ENCODE measurements at regions not wholly inside any gene's neighbourhood (a gene's known extent, or its start where the extent isn't known, plus 50 kb on each side); places are given as distances from the start of the nearest gene placed in this dataset.

- Histone ChIP-seq H3K79me2 (ENCODE audit: insufficient read depth, low read length) (no peaks in the 10 kb centered on the region), H3K36me3 (ENCODE audit: insufficient read depth, low read length) (no peaks in the 10 kb centered on the region), H3K4me3 (ENCODE audit: low read depth, low read length, poor library complexity, severe bottlenecking) (no peak overlapping the region), H2AFZ (ENCODE audit: low read length) (no peak overlapping the region), H3K9me3 (ENCODE audit: low read length) (no peaks in the 10 kb centered on the region), H4K20me1 (ENCODE audit: insufficient read depth, low read length) (no peaks in the 10 kb centered on the region), H3K9me2 (ENCODE audit: low read depth, low read length) (no peaks in the 10 kb centered on the region), H3K27ac (ENCODE audit: low read depth, low read length, poor library complexity, severe bottlenecking) (no peak overlapping the region), H3K27me3 (ENCODE audit: insufficient read depth, low read length) (no peaks in the 10 kb centered on the region; the same call in 1 of the 2 replicates), H3F3A (ENCODE audit: insufficient read depth, low read length) (no peaks in the 10 kb centered on the region), H3K9ac (ENCODE audit: low read length) (no peak overlapping the region), H3K4me1 (ENCODE audit: insufficient read depth, low read length, severe bottlenecking) (no peaks in the 10 kb centered on the region), H3K4me2 (ENCODE audit: low read length) (no peak overlapping the region)
- TF ChIP-seq CTCF (IDR thresholded peaks at IDR 0.05; ENCODE audit: low read length) (no peak), EZH2 (IDR thresholded peaks at IDR 0.05; ENCODE audit: borderline replicate concordance, low read length) (no peak)
Measured at GRCh38 chr2:9115229-9115628, 91.4 kb upstream of the ASAP2 start.

- H3K4me1 ChIP-seq (ENCODE audit: insufficient read depth, low read length, severe bottlenecking) = no peaks in the 10 kb centered on the region
Measured at GRCh38 chr2:9114458-9114857, 92.2 kb upstream of the ASAP2 start.

DNA sequence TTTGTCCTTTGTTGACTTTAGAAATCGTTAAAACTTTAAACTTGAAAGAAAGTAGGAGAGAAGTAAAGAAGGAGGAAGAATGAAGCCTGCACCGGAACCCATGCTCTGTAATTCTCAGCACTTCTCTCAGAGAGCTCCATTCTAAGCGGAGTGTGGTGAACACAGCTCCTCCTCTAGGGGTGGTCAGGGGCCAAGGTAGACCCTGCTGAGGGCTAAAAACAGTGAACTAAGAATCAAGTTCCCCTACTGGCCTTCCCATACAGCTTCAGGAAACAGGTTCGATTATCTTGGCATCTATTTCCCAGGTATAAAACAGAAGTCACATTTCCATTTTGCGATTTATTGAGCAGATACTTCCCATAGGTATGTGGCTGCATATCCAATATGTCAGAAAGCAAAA is 92.7 kb upstream of the ASAP2 start:
- Histone ChIP-seq H3K9me3 (ENCODE audit: low read length) (no peaks in the 10 kb centered on the region), H3K27ac (ENCODE audit: low read depth, low read length, poor library complexity, severe bottlenecking) (no peak overlapping the region), H3K4me2 (ENCODE audit: low read length) (no peak overlapping the region), H4K20me1 (ENCODE audit: insufficient read depth, low read length) (no peaks in the 10 kb centered on the region), H3K4me1 (ENCODE audit: insufficient read depth, low read length, severe bottlenecking) (no peaks in the 10 kb centered on the region), H2AFZ (ENCODE audit: low read length) (no peak overlapping the region), H3F3A (ENCODE audit: insufficient read depth, low read length) (no peaks in the 10 kb centered on the region), H3K9me2 (ENCODE audit: low read depth, low read length) (no peaks in the 10 kb centered on the region), H3K36me3 (ENCODE audit: insufficient read depth, low read length) (no peaks in the 10 kb centered on the region), H3K27me3 (ENCODE audit: insufficient read depth, low read length) (no peaks in the 10 kb centered on the region; the same call in 1 of the 2 replicates), H3K4me3 (ENCODE audit: low read depth, low read length, poor library complexity, severe bottlenecking) (no peak overlapping the region), H3K79me2 (ENCODE audit: insufficient read depth, low read length) (no peaks in the 10 kb centered on the region), H3K9ac (ENCODE audit: low read length) (no peak overlapping the region)
- TF ChIP-seq EZH2 (IDR thresholded peaks at IDR 0.05; ENCODE audit: borderline replicate concordance, low read length) (no peak), CTCF (IDR thresholded peaks at IDR 0.05; ENCODE audit: low read length) (no peak)

More at GRCh38 chr2:9114458-9114857, 92.2 kb upstream of the ASAP2 start:
- Histone ChIP-seq H3K27me3 (ENCODE audit: insufficient read depth, low read length) (no peaks in the 10 kb centered on the region; the same call in 1 of the 2 replicates), H3K9me3 (ENCODE audit: low read length) (no peaks in the 10 kb centered on the region), H3K9me2 (ENCODE audit: low read depth, low read length) (no peaks in the 10 kb centered on the region), H3K36me3 (ENCODE audit: insufficient read depth, low read length) (no peaks in the 10 kb centered on the region), H3F3A (ENCODE audit: insufficient read depth, low read length) (no peaks in the 10 kb centered on the region), H3K79me2 (ENCODE audit: insufficient read depth, low read length) (no peaks in the 10 kb centered on the region), H4K20me1 (ENCODE audit: insufficient read depth, low read length) (no peaks in the 10 kb centered on the region), H3K9ac (ENCODE audit: low read length) (no peak overlapping the region), H3K27ac (ENCODE audit: low read depth, low read length, poor library complexity, severe bottlenecking) (no peak overlapping the region), H3K4me3 (ENCODE audit: low read depth, low read length, poor library complexity, severe bottlenecking) (no peak overlapping the region), H3K4me2 (ENCODE audit: low read length) (no peak overlapping the region), H2AFZ (ENCODE audit: low read length) (no peak overlapping the region)
- no peak for TF ChIP-seq CTCF (IDR thresholded peaks at IDR 0.05; ENCODE audit: low read length)
- TF ChIP-seq EZH2 (IDR thresholded peaks at IDR 0.05; ENCODE audit: borderline replicate concordance, low read length) = no peak
